ENCODE measurements at regions not wholly inside any gene's neighbourhood (a gene's known extent, or its start where the extent isn't known, plus 50 kb on each side); places are given as distances from the start of the nearest gene placed in this dataset.

GRCh38 chr2:120787822-120788700 is 52.4 kb downstream of the GLI2 start:
- no peaks in the 10 kb centered on the region for H3K27me3 ChIP-seq
- H3K9me3 ChIP-seq = no peaks in the 10 kb centered on the region
- 56 to 69% (median 59%) methylated on average over 10 of the region's 10 CpGs for WGBS, 3 donors
- no peak overlapping the region for H3K4me3 ChIP-seq
- TF ChIP-seq CTCF (IDR thresholded peaks at IDR 0.05) (no peak), POLR2A (IDR thresholded peaks at IDR 0.05) (no peak), EP300 (IDR thresholded peaks at IDR 0.05) (no peak)
- intact Hi-C loops (cut with DNase I) = loop anchor here in 1 of 4 donors (10.0 kb wide), 1 partner anchor 947 kb away; the partner anchor contains the start of gene NIFK
- no peaks in the 10 kb centered on the region for H3K36me3 ChIP-seq
- no peak for DNase-seq
- no peak overlapping the region for H3K27ac ChIP-seq
- H3K4me1 ChIP-seq (ENCODE audit: insufficient read depth) = peaks cover 35% of the 10 kb centered on the region

- no peak overlapping the region for H3K4me3 ChIP-seq
- H3K36me3 ChIP-seq = no peaks in the 10 kb centered on the region
- H3K27me3 ChIP-seq = no peaks in the 10 kb centered on the region
- WGBS, 3 donors = 88 to 89% (median 88%) methylated on average over 14 of the region's 14 CpGs
- TF ChIP-seq POLR2A (IDR thresholded peaks at IDR 0.05) (no peak), CTCF (IDR thresholded peaks at IDR 0.05) (no peak), EP300 (IDR thresholded peaks at IDR 0.05) (no peak)
- H3K27ac ChIP-seq = no peak overlapping the region
- intact Hi-C loops (cut with DNase I) = loop anchor here in 1 of 4 donors (2.0 kb wide), 1 partner anchor 25 kb away; no protein-coding TSS in a partner anchor
- no peak for DNase-seq
- peaks cover 30% of the 10 kb centered on the region for H3K4me1 ChIP-seq (ENCODE audit: insufficient read depth)
- no peaks in the 10 kb centered on the region for H3K9me3 ChIP-seq
These were observed 55.7 kb downstream of the GLI2 start for GRCh38 chr2:120791243-120791961.

GRCh38 chr2:120791962-120792297 is 56.3 kb downstream of the GLI2 start:
- Histone ChIP-seq H3K9me3 (no peaks in the 10 kb centered on the region), H3K4me3 (no peak overlapping the region), H3K4me1 (ENCODE audit: insufficient read depth) (peaks cover 27% of the 10 kb centered on the region), H3K27ac (no peak overlapping the region), H3K36me3 (no peaks in the 10 kb centered on the region), H3K27me3 (no peaks in the 10 kb centered on the region)
- WGBS, 3 donors = 73 to 80% (median 79%) methylated on average over 11 of the region's 11 CpGs
- intact Hi-C loops (cut with DNase I) = loop anchor here in 1 of 4 donors (2.0 kb wide), 1 partner anchor 25 kb away; no protein-coding TSS in a partner anchor
- TF ChIP-seq CTCF (IDR thresholded peaks at IDR 0.05) (no peak), EP300 (IDR thresholded peaks at IDR 0.05) (no peak), POLR2A (IDR thresholded peaks at IDR 0.05) (no peak)
- DNase-seq = no peak

GRCh38 chr2:120793682-120794403 is 58.2 kb downstream of the GLI2 start:
- no peak overlapping the region for H3K4me3 ChIP-seq
- DNase-seq = peak in 3 of 5 donors; percentile 41 to 64 (median 47)
- peaks cover 17% of the 10 kb centered on the region for H3K4me1 ChIP-seq (ENCODE audit: insufficient read depth)
- intact Hi-C loops (cut with DNase I) = no loop called here
- TF ChIP-seq POLR2A (IDR thresholded peaks at IDR 0.05) = no peak
- no peak for TF ChIP-seq CTCF (IDR thresholded peaks at IDR 0.05)
- no peak for TF ChIP-seq EP300 (IDR thresholded peaks at IDR 0.05)
- no peaks in the 10 kb centered on the region for H3K9me3 ChIP-seq
- H3K36me3 ChIP-seq = no peaks in the 10 kb centered on the region
- peak overlapping the region in 1 of 2 donors; percentile 16 for H3K27ac ChIP-seq
- 71 to 76% (median 73%) methylated on average over 10 of the region's 10 CpGs for WGBS, 3 donors
- no peaks in the 10 kb centered on the region for H3K27me3 ChIP-seq

All from ovary (tissue), 7 donors.